ENCODE measurements at regions not wholly inside any gene's neighbourhood (a gene's known extent, or its start where the extent isn't known, plus 50 kb on each side); places are given as distances from the start of the nearest gene placed in this dataset.

DNA sequence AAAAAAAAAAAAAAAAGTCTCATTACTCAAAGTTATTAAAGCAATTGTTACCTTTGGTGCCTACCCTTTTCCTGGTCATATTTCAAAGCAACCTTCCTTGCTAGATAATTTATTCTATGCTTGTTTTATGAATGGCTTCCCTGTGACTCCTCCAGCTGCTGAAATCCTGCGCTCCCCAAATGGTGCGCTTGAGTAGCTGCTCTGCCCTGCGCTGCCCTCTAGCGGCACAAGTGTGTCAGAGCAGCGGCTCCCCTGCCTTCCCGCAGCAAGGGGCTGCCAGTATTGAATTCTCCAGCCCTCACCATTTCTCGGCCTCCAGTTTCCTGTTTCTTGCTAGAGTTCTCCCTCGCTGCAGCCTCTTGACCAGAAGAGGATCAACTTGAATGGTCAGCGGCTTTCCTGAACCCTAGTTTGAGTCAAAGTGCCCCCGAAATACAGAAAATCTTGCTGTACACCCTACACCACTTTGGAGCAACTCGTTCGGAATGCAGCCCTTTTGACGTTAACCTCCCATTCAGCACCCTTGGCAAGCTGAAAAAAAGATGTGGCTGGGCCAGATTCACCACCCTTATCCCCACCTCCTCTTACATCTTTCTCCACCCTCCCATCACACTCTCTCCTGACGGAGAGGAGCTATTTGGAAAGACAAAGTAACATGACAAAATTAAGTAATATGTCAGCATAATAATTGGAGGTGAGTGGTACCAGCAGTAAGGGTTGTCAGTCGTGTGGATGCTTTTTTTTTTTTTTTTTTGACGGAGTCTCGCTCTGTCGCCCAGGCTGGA is 60.4 kb upstream of the KLHL31 start:
- CTCF ChIA-PET (ENCODE audit: unreplicated experiment), result interaction anchor here (0.6 to 2.1 kb wide), 2 partner anchors 233 to 764 kb away, joined by 3 to 6 read pairs; no protein-coding TSS in a partner anchor
- no peaks in the 10 kb centered on the region for H3K9me3 ChIP-seq (ENCODE audit: low read length)
- BruUV-seq (replicated peaks), result no TSS peak
- intact Hi-C loops (cut with micrococcal nuclease; ENCODE audit: unreplicated experiment), result loop anchor here (1.0 to 10.0 kb wide), 2 partner anchors 233 to 571 kb away; no protein-coding TSS in a partner anchor
- TF ChIP-seq EZH2phosphoT487 (IDR thresholded peaks at IDR 0.05; ENCODE audit: borderline replicate concordance, low read depth, low read length) (no peak), CTCF (conservative IDR thresholded peaks at IDR 0.05; ENCODE audit: low read length) (peak; percentile 89)
- no peaks in the 10 kb centered on the region for H3K4me1 ChIP-seq (ENCODE audit: insufficient read depth, low read length, poor library complexity, severe bottlenecking)
- H3K4me2 ChIP-seq (ENCODE audit: low read length), result no peak overlapping the region
- H3K27ac ChIP-seq (ENCODE audit: low read depth, low read length, poor library complexity, severe bottlenecking), result no peak overlapping the region
- H3K4me3 ChIP-seq (ENCODE audit: low read depth, low read length, poor library complexity, severe bottlenecking), result no peak overlapping the region
- H2AFZ ChIP-seq (ENCODE audit: low read length), result no peak overlapping the region
- no peaks in the 10 kb centered on the region for H4K20me1 ChIP-seq (ENCODE audit: insufficient read depth, low read length)
- no peaks in the 10 kb centered on the region for H3K9me2 ChIP-seq (ENCODE audit: insufficient read depth, low read length)
- no peaks in the 10 kb centered on the region for H3K36me3 ChIP-seq (ENCODE audit: insufficient read depth, low read length)
- DNase-seq (ENCODE audit: low spot score), result peak; percentile 70
- POLR2A ChIA-PET, result interaction anchor here (0.6 to 0.7 kb wide), 4 partner anchors 10 to 191 kb away, joined by 3 to 4 read pairs (median 3); no protein-coding TSS in a partner anchor
- H3K79me2 ChIP-seq (ENCODE audit: insufficient read depth, low read depth, low read length), result no peaks in the 10 kb centered on the region

DNA sequence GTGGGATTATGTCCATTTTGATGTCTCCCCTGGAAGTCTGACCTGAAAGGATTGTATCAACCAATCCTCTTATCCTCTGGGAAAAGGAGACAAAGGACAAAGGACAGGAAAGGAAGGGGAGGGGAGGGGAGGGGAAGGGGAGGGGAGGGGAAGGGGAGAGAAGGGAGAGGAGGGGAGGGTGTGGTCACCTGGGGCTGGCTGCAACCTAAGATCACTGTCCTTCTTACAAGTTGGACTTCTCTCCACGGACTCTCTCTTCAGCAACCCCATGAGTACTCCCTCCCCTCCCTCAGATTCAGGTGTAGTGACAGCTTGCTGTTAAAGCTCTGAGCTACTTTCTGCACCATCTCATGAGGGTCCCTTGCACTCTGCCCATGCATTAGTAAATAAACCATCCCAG is 58.9 kb upstream of the KLHL31 start:
- H3K4me3 ChIP-seq (ENCODE audit: low read depth, low read length, poor library complexity, severe bottlenecking), result no peak overlapping the region
- no peaks in the 10 kb centered on the region for H3K9me3 ChIP-seq (ENCODE audit: low read length)
- no peaks in the 10 kb centered on the region for H3K9me2 ChIP-seq (ENCODE audit: insufficient read depth, low read length)
- no peak overlapping the region for H2AFZ ChIP-seq (ENCODE audit: low read length)
- intact Hi-C loops (cut with micrococcal nuclease; ENCODE audit: unreplicated experiment), result loop anchor here (10.0 kb wide), 1 partner anchor 570 kb away; no protein-coding TSS in a partner anchor
- TF ChIP-seq EZH2phosphoT487 (IDR thresholded peaks at IDR 0.05; ENCODE audit: borderline replicate concordance, low read depth, low read length), result no peak
- no peak overlapping the region for H3K27ac ChIP-seq (ENCODE audit: low read depth, low read length, poor library complexity, severe bottlenecking)
- no peaks in the 10 kb centered on the region for H3K79me2 ChIP-seq (ENCODE audit: insufficient read depth, low read depth, low read length)
- H3K36me3 ChIP-seq (ENCODE audit: insufficient read depth, low read length), result no peaks in the 10 kb centered on the region
- no peak overlapping the region for H3K4me2 ChIP-seq (ENCODE audit: low read length)
- BruUV-seq (replicated peaks), result no TSS peak
- no peaks in the 10 kb centered on the region for H3K4me1 ChIP-seq (ENCODE audit: insufficient read depth, low read length, poor library complexity, severe bottlenecking)
- POLR2A ChIA-PET, result interaction anchor here (0.6 to 0.7 kb wide), 3 partner anchors 33 to 752 kb away, joined by 3 read pairs; no protein-coding TSS in a partner anchor
- no peak for DNase-seq (ENCODE audit: low spot score)
- no peaks in the 10 kb centered on the region for H4K20me1 ChIP-seq (ENCODE audit: insufficient read depth, low read length)
- CTCF ChIA-PET (ENCODE audit: unreplicated experiment), result interaction anchor here (0.7 to 2.1 kb wide), 2 partner anchors 11 to 231 kb away, joined by 3 to 6 read pairs; no protein-coding TSS in a partner anchor

- BruUV-seq (replicated peaks), result no TSS peak
- Histone ChIP-seq H3K79me2 (ENCODE audit: insufficient read depth, low read depth, low read length) (no peaks in the 10 kb centered on the region), H3K27ac (ENCODE audit: low read depth, low read length, poor library complexity, severe bottlenecking) (no peak overlapping the region), H2AFZ (ENCODE audit: low read length) (no peak overlapping the region), H3K9me3 (ENCODE audit: low read length) (no peaks in the 10 kb centered on the region), H4K20me1 (ENCODE audit: insufficient read depth, low read length) (no peaks in the 10 kb centered on the region), H3K4me3 (ENCODE audit: low read depth, low read length, poor library complexity, severe bottlenecking) (no peak overlapping the region), H3K9me2 (ENCODE audit: insufficient read depth, low read length) (no peaks in the 10 kb centered on the region), H3K4me1 (ENCODE audit: insufficient read depth, low read length, poor library complexity, severe bottlenecking) (no peaks in the 10 kb centered on the region), H3K4me2 (ENCODE audit: low read length) (no peak overlapping the region), H3K36me3 (ENCODE audit: insufficient read depth, low read length) (no peaks in the 10 kb centered on the region)
- TF ChIP-seq CTCF (conservative IDR thresholded peaks at IDR 0.05; ENCODE audit: low read length), result no peak
- TF ChIP-seq EZH2phosphoT487 (IDR thresholded peaks at IDR 0.05; ENCODE audit: borderline replicate concordance, low read depth, low read length), result no peak
- ChIA-PET POLR2A (interaction anchor here (0.6 kb wide), 1 partner anchor 226 kb away, joined by 4 read pairs; no protein-coding TSS in a partner anchor), CTCF (ENCODE audit: unreplicated experiment) (no interaction called here)
- no peak for DNase-seq (ENCODE audit: low spot score)
- intact Hi-C loops (cut with micrococcal nuclease; ENCODE audit: unreplicated experiment), result loop anchor here (10.0 kb wide), 1 partner anchor 569 kb away; no protein-coding TSS in a partner anchor
Observed at GRCh38 chr6:53723331-53723730, 57.8 kb upstream of the KLHL31 start.

Data from OCI-LY7 (cell line).